ENCODE measurements at regions not wholly inside any gene's neighbourhood (a gene's known extent, or its start where the extent isn't known, plus 50 kb on each side); places are given as distances from the start of the nearest gene placed in this dataset.
"Not testable (repeated sequence)": the region's sequence is repeated elsewhere in the genome, so short reads cannot be mapped to it uniquely, and the experiment has no call there.

- no peak for DNase-seq
Measured at GRCh38 chr10:107544706-107545520, 380.4 kb upstream of the SORCS1 start.

DNA sequence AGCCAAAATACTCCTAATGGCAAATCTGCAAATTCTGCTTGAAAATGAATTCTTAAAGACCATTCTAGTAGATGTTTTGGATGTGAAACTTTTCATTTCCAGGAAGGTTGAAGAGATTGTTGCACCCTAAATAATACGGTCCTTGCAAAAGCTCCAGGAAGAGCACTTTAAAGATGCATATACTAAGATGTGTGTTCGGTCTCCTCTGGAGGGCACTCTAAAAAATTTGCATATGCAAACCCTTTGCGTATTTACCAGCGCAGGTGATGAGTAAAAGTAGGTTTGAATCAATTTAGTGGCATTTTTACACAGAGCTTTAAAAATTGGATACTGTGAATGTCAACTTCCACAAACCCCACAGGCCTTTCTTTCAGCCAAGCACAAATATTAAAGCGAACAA is 378.1 kb upstream of the SORCS1 start:
- no peak for DNase-seq

GRCh38 chr10:107542016-107542415 is 377.5 kb upstream of the SORCS1 start:
- no peak for DNase-seq

GRCh38 chr10:107540981-107541380 is 376.5 kb upstream of the SORCS1 start:
- DNase-seq: no peak

- DNase-seq: no peak
Measured at GRCh38 chr10:107529350-107529749, 364.8 kb upstream of the SORCS1 start.

DNA sequence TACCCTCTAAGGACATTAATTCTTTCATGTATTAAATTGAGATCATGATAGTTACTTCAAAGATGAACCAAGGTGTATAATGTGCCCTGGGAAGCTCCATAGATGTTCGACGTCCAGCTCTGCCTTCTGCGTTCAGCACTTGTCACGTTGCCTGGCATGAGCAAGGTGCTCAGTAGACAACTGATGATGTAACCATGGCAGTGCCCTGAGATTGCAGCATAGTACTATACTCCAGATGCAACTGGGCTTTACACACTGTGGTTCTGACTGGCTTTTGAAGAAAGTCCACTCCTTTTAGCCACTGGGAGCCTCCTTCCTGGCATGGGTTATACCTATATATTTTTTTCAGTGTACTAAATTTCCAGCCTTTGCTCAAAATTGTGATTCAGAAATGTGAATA is 355.8 kb upstream of the SORCS1 start:
- DNase-seq: no peak

DNA sequence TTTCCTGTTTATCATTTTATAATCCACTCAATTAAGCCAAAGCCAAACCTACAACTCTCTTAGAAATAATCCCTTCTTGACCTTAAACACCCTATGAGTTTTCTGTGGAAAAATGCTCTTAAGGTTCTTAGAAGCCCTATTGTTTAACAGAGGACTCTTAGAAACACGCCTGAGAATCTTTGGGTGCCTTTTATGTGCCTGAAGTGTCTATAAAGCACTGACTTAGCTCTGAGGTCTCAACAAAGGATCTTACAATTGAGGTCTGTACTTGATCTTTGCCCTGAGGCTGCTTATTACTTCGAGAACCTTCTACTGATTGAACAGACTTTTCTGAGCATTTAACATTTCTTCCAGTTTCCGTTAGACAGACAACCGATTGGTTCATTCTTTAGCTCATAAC is 353.3 kb upstream of the SORCS1 start:
- DNase-seq: no peak

DNA sequence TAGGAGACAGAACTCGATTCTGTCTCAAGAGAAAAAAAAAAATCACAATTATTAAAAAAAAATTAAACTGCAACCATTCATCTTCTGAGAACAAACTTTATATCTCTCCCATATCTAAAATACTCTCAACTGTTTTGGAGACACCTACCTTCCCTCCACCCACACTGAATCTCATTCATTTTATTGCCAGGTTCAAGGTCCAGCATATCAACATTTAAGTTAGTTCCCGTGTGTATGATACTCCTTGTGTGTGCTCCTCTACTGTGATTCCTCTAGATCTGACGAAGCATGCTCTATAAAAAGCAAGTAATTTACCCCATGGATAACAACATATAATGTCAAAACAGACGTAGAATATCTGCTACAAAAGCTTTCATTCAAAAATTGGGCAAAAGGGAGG is 351.8 kb upstream of the SORCS1 start:
- DNase-seq: no peak

- not testable (repeated sequence) for DNase-seq
Measured at GRCh38 chr10:107504011-107504410, 339.5 kb upstream of the SORCS1 start.

DNA sequence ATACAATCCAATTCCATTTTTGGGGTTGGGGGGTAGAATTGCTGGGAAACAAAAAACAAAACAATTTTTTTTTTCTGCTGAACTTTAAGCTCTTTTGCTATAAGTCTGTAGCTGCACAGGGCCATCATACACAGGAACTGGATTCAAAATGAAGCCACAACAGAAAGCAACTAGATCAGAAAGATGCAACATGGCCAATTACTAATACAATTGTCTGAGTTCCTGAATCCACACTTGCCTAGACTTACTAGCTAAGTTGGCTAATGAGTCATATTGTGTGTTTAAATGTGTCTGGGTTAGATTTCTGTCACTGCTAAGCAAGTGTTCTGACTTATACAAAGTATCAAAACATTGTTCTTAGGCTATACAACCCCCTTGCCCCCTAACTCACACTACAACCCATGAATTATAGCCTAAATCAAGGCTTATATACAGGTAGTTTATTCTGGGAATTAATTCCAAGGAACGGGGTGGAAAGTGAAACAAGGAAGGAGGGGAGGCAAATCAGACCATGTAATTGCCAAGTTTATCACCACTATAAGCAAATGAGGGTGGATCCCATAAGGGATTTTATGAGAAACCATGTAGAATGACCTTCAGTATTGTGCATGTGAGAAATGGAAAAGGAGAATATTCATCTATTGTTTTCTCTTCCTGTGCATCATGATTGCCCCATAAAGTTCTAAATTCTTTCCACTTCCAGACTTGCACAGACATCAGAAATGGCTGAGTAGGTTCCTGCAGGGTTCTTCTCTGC is 337.9 kb upstream of the SORCS1 start:
- no peak for DNase-seq

GRCh38 chr10:107498983-107499382 is 334.5 kb upstream of the SORCS1 start:
- DNase-seq: no peak

DNA sequence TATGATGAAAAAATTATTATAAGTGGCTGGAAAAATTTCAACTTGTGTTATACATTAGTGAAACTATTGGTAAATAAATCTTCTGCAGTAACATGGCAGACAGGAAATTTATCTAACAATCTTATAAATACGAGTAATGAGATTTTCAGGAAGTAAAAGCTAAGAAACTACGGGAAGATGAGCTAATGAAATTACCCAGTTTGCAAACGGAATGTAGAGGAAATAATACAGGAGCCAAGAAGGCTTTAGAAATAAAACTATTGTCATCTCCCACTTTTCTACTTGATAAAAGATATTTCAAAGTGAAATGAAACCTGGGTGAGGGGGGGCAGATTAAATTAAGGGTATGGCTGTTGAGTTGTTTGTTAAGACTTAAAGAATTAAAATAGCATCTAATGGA is 332.5 kb upstream of the SORCS1 start:
- DNase-seq: no peak

DNA sequence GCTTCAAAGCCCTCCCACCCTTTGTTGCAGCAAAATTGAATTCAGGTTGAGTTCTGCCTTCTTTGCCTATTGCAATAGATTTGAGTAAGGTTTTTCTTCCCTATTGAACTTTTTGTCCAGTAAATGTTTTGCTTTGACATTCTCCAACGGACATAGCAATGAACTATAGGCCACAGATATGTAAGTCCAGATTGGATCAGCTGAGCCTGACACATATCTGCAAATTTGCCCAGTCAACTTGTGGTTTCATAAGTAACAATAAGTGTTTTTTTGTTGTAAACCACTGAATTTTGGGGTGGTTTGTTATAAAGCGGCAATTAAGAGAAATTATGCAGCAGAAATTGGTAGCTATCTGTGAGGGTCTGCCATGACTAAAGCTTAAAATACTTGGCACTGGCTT is 332.1 kb upstream of the SORCS1 start:
- no peak for DNase-seq

GRCh38 chr10:107492389-107492788 is 327.9 kb upstream of the SORCS1 start:
- DNase-seq: no peak

GRCh38 chr10:107490389-107490788 is 325.9 kb upstream of the SORCS1 start:
- no peak for DNase-seq

- DNase-seq: no peak
Measured at GRCh38 chr10:107487284-107487683, 322.8 kb upstream of the SORCS1 start.

- DNase-seq: no peak
Measured at GRCh38 chr10:107485019-107485418, 320.5 kb upstream of the SORCS1 start.

DNA sequence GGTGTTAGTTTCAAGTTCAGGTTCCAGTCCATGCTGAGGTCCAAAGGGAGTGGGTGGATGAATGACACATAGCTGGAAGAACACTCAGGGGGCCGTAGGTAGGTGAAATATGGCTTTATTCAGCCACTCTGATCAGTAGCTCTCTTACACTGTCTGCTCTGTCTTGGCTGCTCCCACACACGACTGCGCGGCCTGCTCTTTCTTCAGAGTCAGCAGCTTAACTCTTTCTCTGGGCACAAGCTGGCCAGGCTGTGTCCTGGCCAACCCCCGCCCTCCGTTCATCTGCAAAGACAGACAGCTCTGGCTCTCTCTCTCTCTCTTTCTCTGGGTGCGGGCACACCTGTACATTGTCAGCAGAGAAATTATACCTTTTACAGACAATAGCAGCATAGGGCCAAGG is 317.4 kb upstream of the SORCS1 start:
- no peak for DNase-seq

- no peak for DNase-seq
Measured at GRCh38 chr10:107481224-107481623, 316.7 kb upstream of the SORCS1 start.

DNA sequence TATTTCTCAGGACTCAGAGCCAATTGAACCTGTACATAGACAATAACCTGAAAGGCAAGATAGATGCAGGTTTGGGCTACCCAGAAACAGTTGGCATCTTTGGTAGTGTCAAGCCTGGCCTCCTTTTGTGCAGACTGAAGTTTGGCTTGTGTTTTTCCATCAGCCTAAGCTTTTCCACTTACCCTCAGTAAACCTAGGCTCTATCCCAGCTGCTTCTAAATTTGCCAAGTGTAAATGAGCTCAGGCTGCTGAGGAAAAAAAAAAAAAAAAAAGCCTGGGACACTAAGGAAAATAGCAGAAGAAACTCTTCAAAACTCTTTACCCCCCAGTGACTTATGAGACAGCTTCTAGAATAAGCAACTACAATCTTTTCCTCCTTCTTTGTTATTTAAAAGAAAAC is 316.3 kb upstream of the SORCS1 start:
- DNase-seq: no peak

DNA sequence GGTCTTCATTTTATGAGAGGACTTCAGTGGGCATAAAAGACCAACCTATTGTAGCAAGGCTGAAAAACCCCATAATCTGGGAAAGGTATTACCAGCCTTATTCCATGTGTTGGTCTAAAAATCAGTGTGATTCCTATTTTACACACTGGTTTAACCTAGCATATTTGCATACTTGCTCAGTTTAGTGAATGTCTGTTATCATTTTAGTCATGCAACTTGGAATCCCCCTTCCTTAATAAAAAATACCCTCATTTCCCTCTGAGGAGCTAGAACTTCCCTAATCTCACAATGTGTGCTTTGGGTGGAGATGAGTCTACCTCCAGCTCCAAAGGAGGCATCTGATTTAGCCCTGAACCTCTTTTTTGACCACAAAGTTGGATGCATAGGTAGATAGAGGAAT is 312.8 kb upstream of the SORCS1 start:
- no peak for DNase-seq

- no peak for DNase-seq
Measured at GRCh38 chr10:107476408-107476807, 311.9 kb upstream of the SORCS1 start.

DNA sequence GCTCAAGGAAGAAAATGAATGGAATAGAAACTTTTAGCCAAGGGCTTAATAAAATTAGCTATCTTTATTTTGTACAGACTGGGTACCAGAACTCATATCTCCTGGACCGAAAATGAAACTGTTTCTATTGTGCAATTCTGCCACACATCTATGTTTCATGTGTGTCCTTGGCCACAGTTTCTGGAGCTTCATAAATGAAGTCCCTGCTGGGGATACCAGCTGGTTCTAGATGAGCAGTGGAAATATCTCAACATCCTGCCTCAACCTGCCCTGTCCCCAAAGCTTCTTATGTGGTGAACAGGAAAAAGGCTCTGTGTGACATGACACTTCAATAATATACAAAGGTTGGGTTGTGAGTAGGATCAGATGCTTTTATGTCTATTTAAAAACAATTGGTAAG is 310.1 kb upstream of the SORCS1 start:
- DNase-seq: no peak

DNA sequence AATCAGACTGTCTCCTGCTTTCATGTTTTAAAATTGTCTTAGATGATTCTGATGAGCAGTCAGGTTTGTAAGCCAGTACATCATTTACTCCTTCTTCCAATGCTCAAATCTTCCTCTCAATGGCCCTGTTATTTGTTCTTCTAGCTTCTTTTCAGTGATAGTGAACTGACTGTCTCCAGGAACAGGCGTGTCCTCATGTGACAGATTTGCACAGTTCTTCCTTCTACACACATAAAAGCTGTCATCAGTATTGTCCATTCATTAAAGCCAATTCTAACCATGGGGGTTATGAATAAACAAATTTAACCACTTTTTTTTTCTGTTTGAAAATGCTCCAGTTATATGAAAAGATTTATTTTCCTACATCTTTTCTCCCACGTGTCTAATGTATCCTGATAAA is 308.7 kb upstream of the SORCS1 start:
- no peak for DNase-seq

DNA sequence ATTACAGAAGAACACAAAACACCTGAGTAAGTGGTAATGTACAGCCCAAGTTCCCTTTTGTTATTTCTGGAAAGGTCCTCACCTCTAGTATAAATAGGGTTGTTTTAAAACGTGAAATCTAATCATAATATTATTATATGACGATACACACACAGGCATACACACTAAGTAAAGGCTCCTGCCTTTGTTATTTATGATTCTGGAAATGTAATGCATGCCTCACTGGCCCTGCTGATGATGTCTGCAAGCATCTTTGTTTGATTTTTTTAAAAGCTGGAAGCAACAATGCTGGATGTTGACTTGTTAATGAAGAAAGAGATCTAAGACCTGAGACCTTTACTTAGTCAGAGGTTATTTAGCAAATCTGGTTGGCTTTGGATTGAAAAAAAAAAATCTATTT is 307.4 kb upstream of the SORCS1 start:
- no peak for DNase-seq

Data from stimulated activated CD4-positive, alpha-beta T cell treated with anti-CD3 and anti-CD28 coated beads, Interleukin-4, amount 100 ng/mL, for 24 hours (primary cell).